Sigmoid colon (tissue), 6 donors: ENCODE measurements at regions not wholly inside any gene's neighbourhood (a gene's known extent, or its start where the extent isn't known, plus 50 kb on each side); places are given as distances from the start of the nearest gene placed in this dataset.

ENCODE experiments used
- DNase-seq: peaks from one replicate; pipeline ENCODE4 v3.0.0-alpha.2; 2019
- H3K27ac ChIP-seq, 4 donors: fragments of 200-600 bp; sonication (generic); one replicate each; pipeline ENCODE4 v1.5.1; 2016 to 2019; ENCODE audit warnings: mild to moderate bottlenecking in 1 of 4
- H3K27me3 ChIP-seq, 3 donors: fragments of 200-600 bp; sonication (generic); one replicate each; pipeline ENCODE4 v1.5.1; 2019; ENCODE audit warnings: mild to moderate bottlenecking in 1 of 3
- H3K36me3 ChIP-seq, 4 donors: fragments of 200-600 bp; sonication (generic); one replicate each; pipeline ENCODE4 v1.5.1; 2016 to 2019
- H3K4me1 ChIP-seq, 4 donors: fragments of 200-600 bp; sonication (generic); one replicate each; pipeline ENCODE4 v1.5.1; 2017 to 2019
- H3K4me3 ChIP-seq, 4 donors: fragments of 200-600 bp; sonication (generic); one replicate each; pipeline ENCODE4 v1.5.1; 2017 to 2019; ENCODE audit warnings: mild to moderate bottlenecking in 2 of 4, moderate library complexity in 1 of 4
- H3K9me3 ChIP-seq, 4 donors: fragments of 200-600 bp in 3 of 4; sonication (generic) in 3 of 4; one replicate each; pipeline versions ENCODE4 v1.5.1 to v1.6.1; 2013 to 2019
- CTCF ChIP-seq, 4 experiments: fragments of 450-650 bp in 3 of 4; fragments of 200-600 bp in 1 of 4; IDR thresholded peaks; one replicate each; pipeline ENCODE4 v1.5.1; 2016 to 2019; ENCODE audit warnings: antibody characterized with exemption in 4 of 4, mild to moderate bottlenecking in 3 of 4, moderate library complexity in 2 of 4
- EP300 ChIP-seq, 4 donors: sonication (generic); formaldehyde crosslinking; IDR thresholded peaks; one replicate each; pipeline ENCODE4 v1.6.1; 2017; ENCODE audit warnings: antibody characterized with exemption in 4 of 4
- POLR2A ChIP-seq, 2 donors: fragments of 450-650 bp; IDR thresholded peaks; one replicate each; pipeline ENCODE4 v1.6.1; 2016; ENCODE audit warnings: antibody characterized with exemption in 2 of 2, mild to moderate bottlenecking in 2 of 2, moderate library complexity in 2 of 2
- POLR2AphosphoS5 ChIP-seq, 4 donors: sonication (generic); formaldehyde crosslinking; IDR thresholded peaks; one replicate each; pipeline ENCODE4 v1.6.1; 2017; ENCODE audit warnings: antibody characterized with exemption in 4 of 4
- WGBS, 2 donors: extraction: QIAGEN DNeasy Blood & Tissue Kit; methylation state at CpG; one replicate each; pipeline ENCODE4 v1.1.7; 2013; 5-methylcytosine and 5-hydroxymethylcytosine counted together
- intact Hi-C: fragments of 100-400 bp; cut with DNase I; formaldehyde crosslinking; loops from one replicate; pipeline ENCODE4 v1.15.1; 2023
- donor health status: healthy with polysubstance abuse.
- donor health status: healthy.

- DNase-seq: no peak
- Histone ChIP-seq H3K4me3 (no peak overlapping the region), H3K4me1 (no peaks in the 10 kb centered on the region), H3K27me3 (no peaks in the 10 kb centered on the region), H3K9me3 (no peaks in the 10 kb centered on the region), H3K27ac (no peak overlapping the region), H3K36me3 (no peaks in the 10 kb centered on the region)
- TF ChIP-seq POLR2A (IDR thresholded peaks at IDR 0.05) (no peak), POLR2AphosphoS5 (IDR thresholded peaks at IDR 0.05) (no peak), CTCF (IDR thresholded peaks at IDR 0.05) (no peak), EP300 (IDR thresholded peaks at IDR 0.05) (no peak)
- WGBS, 2 donors: 34 to 69% methylated on average over 13 of the region's 13 CpGs
- intact Hi-C loops: no loop called here
These were observed 491.0 kb upstream of the KLHL29 start for GRCh38 chr2:22893761-22894517.

GRCh38 chr2:22894761-22895160 is 490.2 kb upstream of the KLHL29 start:
- no peaks in the 10 kb centered on the region for H3K9me3 ChIP-seq
- H3K27ac ChIP-seq: no peak overlapping the region
- DNase-seq: no peak
- H3K36me3 ChIP-seq: no peaks in the 10 kb centered on the region
- WGBS, 2 donors: 56 to 66% methylated on average over 2 of the region's 2 CpGs
- H3K27me3 ChIP-seq: no peaks in the 10 kb centered on the region
- H3K4me1 ChIP-seq: no peaks in the 10 kb centered on the region
- intact Hi-C loops: no loop called here
- TF ChIP-seq EP300 (IDR thresholded peaks at IDR 0.05) (no peak), POLR2AphosphoS5 (IDR thresholded peaks at IDR 0.05) (no peak), POLR2A (IDR thresholded peaks at IDR 0.05) (no peak), CTCF (IDR thresholded peaks at IDR 0.05) (no peak)
- H3K4me3 ChIP-seq: no peak overlapping the region

GRCh38 chr2:22897428-22897827 is 487.6 kb upstream of the KLHL29 start:
- Histone ChIP-seq H3K27ac (no peak overlapping the region), H3K4me3 (no peak overlapping the region), H3K27me3 (no peaks in the 10 kb centered on the region), H3K36me3 (no peaks in the 10 kb centered on the region), H3K9me3 (no peaks in the 10 kb centered on the region), H3K4me1 (no peaks in the 10 kb centered on the region)
- no peak for DNase-seq
- no peak for TF ChIP-seq POLR2AphosphoS5 (IDR thresholded peaks at IDR 0.05)
- no peak for TF ChIP-seq EP300 (IDR thresholded peaks at IDR 0.05)
- TF ChIP-seq POLR2A (IDR thresholded peaks at IDR 0.05): no peak
- no peak for TF ChIP-seq CTCF (IDR thresholded peaks at IDR 0.05)
- intact Hi-C loops: no loop called here
- WGBS, 2 donors: 89 to 93% methylated on average over 2 of the region's 2 CpGs

- Histone ChIP-seq H3K27me3 (no peaks in the 10 kb centered on the region), H3K4me1 (no peaks in the 10 kb centered on the region), H3K4me3 (no peak overlapping the region), H3K27ac (no peak overlapping the region), H3K36me3 (no peaks in the 10 kb centered on the region), H3K9me3 (no peaks in the 10 kb centered on the region)
- no peak for DNase-seq
- intact Hi-C loops: no loop called here
- 93 to 95% methylated on average over 2 of the region's 2 CpGs for WGBS, 2 donors
- TF ChIP-seq EP300 (IDR thresholded peaks at IDR 0.05): no peak
- no peak for TF ChIP-seq POLR2AphosphoS5 (IDR thresholded peaks at IDR 0.05)
- no peak for TF ChIP-seq CTCF (IDR thresholded peaks at IDR 0.05)
- no peak for TF ChIP-seq POLR2A (IDR thresholded peaks at IDR 0.05)
These were observed 484.3 kb upstream of the KLHL29 start for GRCh38 chr2:22900674-22901073.
